Activated naive CD8-positive, alpha-beta T cell treated with anti-CD3 and anti-CD28 coated beads, Interleukin-2, amount 50 U/mL, for 24 hours (primary cell): ENCODE measurements at regions not wholly inside any gene's neighbourhood (a gene's known extent, or its start where the extent isn't known, plus 50 kb on each side); places are given as distances from the start of the nearest gene placed in this dataset.
"Not testable (repeated sequence)": the region's sequence is repeated elsewhere in the genome, so short reads cannot be mapped to it uniquely, and the experiment has no call there.

ENCODE experiments used
- ATAC-seq: fragments of 150-1000 bp; cut with Tn5 transposase; one replicate; pipeline ENCODE4 v1.10.0; 2021
- DNase-seq: peaks from one replicate; pipeline ENCODE4 v3.0.0; 2021
- H3K27ac Mint-ChIP-seq: one replicate; pipeline ENCODE4 v1.8.0; 2021; ENCODE audit warnings: mild to moderate bottlenecking, mixed read lengths
- H3K27me3 Mint-ChIP-seq: one replicate; pipeline ENCODE4 v1.8.0; 2021; ENCODE audit warnings: mixed read lengths
- H3K36me3 Mint-ChIP-seq: one replicate; pipeline ENCODE4 v1.8.0; 2021; ENCODE audit warnings: low read depth, mixed read lengths
- H3K4me1 Mint-ChIP-seq: one replicate; pipeline ENCODE4 v1.8.0; 2021; ENCODE audit warnings: mixed read lengths
- H3K4me3 Mint-ChIP-seq: one replicate; pipeline ENCODE4 v1.8.0; 2021; ENCODE audit warnings: mild to moderate bottlenecking, moderate library complexity, mixed read lengths
- H3K9me3 Mint-ChIP-seq: one replicate; pipeline ENCODE4 v1.8.0; 2021; ENCODE audit warnings: mixed read lengths

DNA sequence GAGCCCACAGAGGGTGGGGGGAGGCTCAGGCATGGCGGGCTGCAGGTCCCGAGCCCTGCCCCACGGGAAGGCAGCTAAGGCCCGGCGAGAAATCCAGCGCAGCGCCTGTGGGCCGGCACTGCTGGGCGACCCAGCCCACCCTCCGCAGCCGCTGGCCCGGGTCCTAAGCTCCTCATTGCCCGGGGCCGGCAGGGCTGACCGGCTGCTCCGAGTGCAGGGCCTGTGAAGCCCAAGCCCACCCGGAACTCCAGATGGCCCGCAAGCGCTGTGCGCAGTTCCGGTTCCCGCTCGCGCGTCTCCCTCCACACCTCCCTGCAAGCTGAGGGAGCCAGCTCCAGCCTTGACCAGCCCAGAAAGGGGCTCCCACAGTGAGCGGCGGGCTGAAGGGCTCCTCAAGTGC is 129.8 kb upstream of the CADM1 start:
- H3K27ac Mint-ChIP-seq, H3K4me3 Mint-ChIP-seq, H3K36me3 Mint-ChIP-seq, H3K27me3 Mint-ChIP-seq, ATAC-seq, H3K4me1 Mint-ChIP-seq, DNase-seq, H3K9me3 Mint-ChIP-seq: not testable (repeated sequence)

DNA sequence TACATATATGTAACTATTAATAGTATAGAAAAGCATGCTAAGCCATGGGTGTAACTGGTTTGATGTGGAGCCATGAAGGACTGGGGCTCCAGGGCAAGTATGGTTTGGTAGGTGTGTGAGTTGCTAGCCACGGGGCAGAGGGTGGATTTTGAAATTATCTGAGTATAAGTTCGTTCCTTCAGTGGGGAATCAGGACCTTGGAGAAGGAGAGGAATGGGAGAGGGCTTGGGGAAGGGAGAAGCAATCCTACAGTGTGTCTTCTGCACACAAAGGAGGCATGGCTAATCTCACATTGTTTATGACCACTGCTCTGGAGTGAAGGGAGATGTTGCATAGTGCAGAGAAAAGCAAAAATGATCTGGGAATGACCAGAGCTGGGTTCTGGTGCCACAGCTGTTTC is 127.8 kb upstream of the CADM1 start:
- no peaks in the 10 kb centered on the region for H3K36me3 Mint-ChIP-seq
- H3K27me3 Mint-ChIP-seq, result peaks cover 2% of the 10 kb centered on the region
- ATAC-seq (no peak), DNase-seq (no peak)
- no peaks in the 10 kb centered on the region for H3K9me3 Mint-ChIP-seq
- no peak overlapping the region for H3K27ac Mint-ChIP-seq
- no peak overlapping the region for H3K4me3 Mint-ChIP-seq
- no peaks in the 10 kb centered on the region for H3K4me1 Mint-ChIP-seq

GRCh38 chr11:115631609-115632008 is 127.4 kb upstream of the CADM1 start:
- Mint-ChIP-seq H3K27me3 (peaks cover 2% of the 10 kb centered on the region), H3K27ac (no peak overlapping the region), H3K9me3 (no peaks in the 10 kb centered on the region), H3K4me1 (no peaks in the 10 kb centered on the region), H3K4me3 (no peak overlapping the region), H3K36me3 (no peaks in the 10 kb centered on the region)
- ATAC-seq, result no peak
- DNase-seq, result no peak

DNA sequence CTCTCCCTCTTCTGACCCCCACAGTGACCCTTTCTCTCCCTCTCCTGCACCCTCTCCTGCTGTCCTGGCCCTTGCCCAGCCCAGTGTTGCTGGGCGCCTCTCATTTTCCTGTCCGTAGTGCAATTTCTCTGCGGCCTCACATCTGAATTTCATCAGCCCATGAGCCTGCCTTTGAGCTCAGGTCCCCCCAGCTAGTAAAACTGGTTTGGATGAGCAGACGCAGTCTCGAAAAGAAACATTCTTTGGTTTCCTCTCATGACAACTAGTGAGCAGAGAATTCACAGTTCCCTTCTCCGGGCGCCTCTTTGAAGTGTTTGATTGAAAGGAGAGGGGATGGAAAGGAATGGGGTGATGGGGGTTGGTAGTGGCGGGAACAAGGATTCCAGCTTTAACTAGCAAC is 126.0 kb upstream of the CADM1 start:
- ATAC-seq, result no peak
- no peak for DNase-seq
- Mint-ChIP-seq H3K36me3 (no peaks in the 10 kb centered on the region), H3K4me1 (no peaks in the 10 kb centered on the region), H3K27me3 (peaks cover 2% of the 10 kb centered on the region), H3K4me3 (no peak overlapping the region), H3K27ac (no peak overlapping the region), H3K9me3 (no peaks in the 10 kb centered on the region)

DNA sequence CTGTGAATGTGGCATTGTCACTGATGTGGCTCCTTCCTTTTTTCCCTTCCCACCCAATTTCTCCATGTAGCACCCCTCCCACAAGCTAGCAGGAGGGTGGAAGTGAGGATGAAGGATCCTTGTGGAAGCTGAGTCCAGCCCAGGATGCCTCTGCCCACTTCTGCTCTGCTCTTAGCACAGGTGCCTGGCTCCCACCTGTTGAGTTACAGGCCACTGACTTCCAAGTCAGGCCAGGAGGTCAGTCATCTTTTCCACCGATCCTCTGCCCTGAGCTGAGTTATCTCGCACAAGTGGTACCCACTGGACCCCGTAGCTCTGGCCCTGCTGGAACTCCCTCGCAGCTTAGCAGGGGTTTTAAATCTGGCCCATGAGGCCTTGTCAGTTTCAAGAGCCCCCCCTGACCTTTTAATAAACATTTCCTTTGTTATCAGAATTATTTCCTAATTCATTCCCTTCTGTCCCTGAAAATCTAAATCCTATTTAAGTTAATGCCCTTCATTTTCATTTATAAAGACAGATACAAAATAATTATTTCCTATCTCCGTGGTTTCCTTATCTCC is 125.3 kb upstream of the CADM1 start:
- DNase-seq (no peak), ATAC-seq (no peak)
- no peaks in the 10 kb centered on the region for H3K9me3 Mint-ChIP-seq
- no peaks in the 10 kb centered on the region for H3K36me3 Mint-ChIP-seq
- no peak overlapping the region for H3K27ac Mint-ChIP-seq
- H3K4me3 Mint-ChIP-seq, result no peak overlapping the region
- no peaks in the 10 kb centered on the region for H3K4me1 Mint-ChIP-seq
- H3K27me3 Mint-ChIP-seq, result peaks cover 2% of the 10 kb centered on the region

GRCh38 chr11:115627666-115628460 is 123.6 kb upstream of the CADM1 start:
- peaks cover 2% of the 10 kb centered on the region for H3K27me3 Mint-ChIP-seq
- no peaks in the 10 kb centered on the region for H3K9me3 Mint-ChIP-seq
- no peak overlapping the region for H3K4me3 Mint-ChIP-seq
- H3K27ac Mint-ChIP-seq, result no peak overlapping the region
- ATAC-seq, result no peak
- no peaks in the 10 kb centered on the region for H3K4me1 Mint-ChIP-seq
- no peak for DNase-seq
- H3K36me3 Mint-ChIP-seq, result no peaks in the 10 kb centered on the region

DNA sequence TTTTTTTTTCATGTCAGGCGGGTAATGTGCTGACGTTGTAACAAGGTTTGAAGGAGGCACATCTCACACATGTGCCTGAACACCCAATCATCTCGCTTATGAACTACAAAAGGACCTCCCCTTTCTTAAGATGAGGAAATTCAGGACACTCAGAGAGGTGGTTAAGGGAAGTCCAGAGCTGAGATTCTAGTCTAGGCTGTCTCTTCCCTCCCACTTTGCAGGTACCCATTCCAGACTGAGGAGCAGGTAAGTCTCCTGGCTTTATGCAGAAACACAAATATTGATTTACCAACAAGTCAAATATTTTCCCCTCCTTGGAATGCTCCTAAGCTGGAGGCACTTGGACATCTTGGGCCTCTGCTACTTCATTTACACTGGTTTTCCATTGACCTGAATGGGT is 122.9 kb upstream of the CADM1 start:
- Mint-ChIP-seq H3K9me3 (no peaks in the 10 kb centered on the region), H3K4me3 (no peak overlapping the region), H3K27me3 (peaks cover 2% of the 10 kb centered on the region), H3K4me1 (no peaks in the 10 kb centered on the region), H3K27ac (no peak overlapping the region), H3K36me3 (no peaks in the 10 kb centered on the region)
- DNase-seq (no peak), ATAC-seq (no peak)

DNA sequence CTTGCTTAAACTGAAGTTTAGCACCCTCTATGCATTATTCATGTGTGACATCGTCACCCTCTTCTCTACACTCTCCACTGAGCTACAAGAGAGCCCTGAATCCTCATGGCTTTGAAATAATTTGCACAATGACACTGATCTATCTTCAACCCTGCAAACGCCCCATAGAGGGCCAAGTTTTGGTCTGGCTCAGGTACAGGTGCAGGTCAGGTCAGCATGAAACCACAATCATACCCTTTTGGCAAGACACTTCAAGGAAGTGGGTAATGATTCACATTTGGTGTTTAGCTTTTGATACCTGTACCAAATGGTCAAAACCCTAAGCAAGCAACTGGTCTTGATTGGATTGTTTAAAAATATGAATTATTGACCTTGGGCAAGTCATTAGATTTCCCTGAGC is 122.2 kb upstream of the CADM1 start:
- DNase-seq (no peak), ATAC-seq (no peak)
- Mint-ChIP-seq H3K9me3 (no peaks in the 10 kb centered on the region), H3K36me3 (no peaks in the 10 kb centered on the region), H3K4me3 (no peak overlapping the region), H3K4me1 (no peaks in the 10 kb centered on the region), H3K27me3 (peaks cover 2% of the 10 kb centered on the region), H3K27ac (no peak overlapping the region)

DNA sequence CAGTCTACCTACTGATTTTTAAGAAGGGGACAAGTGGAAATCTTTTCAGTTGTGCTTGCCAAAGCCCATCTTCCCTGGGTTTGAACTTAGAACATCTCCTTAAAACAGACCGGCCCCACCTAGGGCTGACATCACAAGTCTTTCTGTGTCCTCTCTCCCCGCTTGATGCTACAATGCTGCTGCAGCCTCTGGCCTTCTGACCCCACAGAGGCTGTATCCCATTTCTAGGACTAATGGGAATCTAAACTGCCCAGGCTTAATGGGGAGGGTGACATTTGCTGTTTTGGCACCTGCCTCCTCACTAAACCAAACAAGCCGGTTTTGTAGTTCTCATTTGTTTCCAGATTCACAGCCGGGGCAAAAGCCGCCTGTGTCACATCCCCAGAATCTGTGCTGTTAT is 121.3 kb upstream of the CADM1 start:
- Mint-ChIP-seq H3K4me1 (no peaks in the 10 kb centered on the region), H3K4me3 (no peak overlapping the region), H3K27ac (no peak overlapping the region), H3K9me3 (no peaks in the 10 kb centered on the region), H3K27me3 (peaks cover 2% of the 10 kb centered on the region), H3K36me3 (no peaks in the 10 kb centered on the region)
- DNase-seq (no peak), ATAC-seq (no peak)

GRCh38 chr11:115624065-115624464 is 119.8 kb upstream of the CADM1 start:
- Mint-ChIP-seq H3K27me3 (peaks cover 2% of the 10 kb centered on the region), H3K36me3 (no peaks in the 10 kb centered on the region), H3K9me3 (no peaks in the 10 kb centered on the region), H3K4me1 (no peaks in the 10 kb centered on the region), H3K4me3 (no peak overlapping the region), H3K27ac (no peak overlapping the region)
- ATAC-seq (no peak), DNase-seq (no peak)

DNA sequence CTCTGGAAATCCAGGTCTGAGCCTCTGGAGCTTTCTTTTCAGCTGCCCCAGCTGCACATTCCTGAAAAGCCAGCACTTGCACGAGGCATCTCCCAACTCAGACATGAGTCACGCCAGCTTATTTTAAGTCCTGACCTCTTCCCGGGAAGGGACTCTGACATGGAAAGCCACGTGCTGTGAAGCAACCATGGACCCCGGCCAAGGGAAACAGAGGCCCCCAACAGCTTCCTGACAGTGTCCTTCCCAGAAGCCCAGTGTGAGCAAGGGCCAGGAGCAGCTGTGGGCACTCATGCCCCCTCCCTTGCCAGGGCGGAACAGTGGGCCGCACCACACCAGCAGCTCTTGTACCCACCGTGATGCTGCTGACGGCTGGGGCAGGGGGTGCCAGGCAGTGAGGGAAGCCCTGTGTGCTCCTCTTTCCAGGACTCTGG is 118.8 kb upstream of the CADM1 start:
- Mint-ChIP-seq H3K27me3 (no peaks in the 10 kb centered on the region), H3K4me1 (no peaks in the 10 kb centered on the region), H3K27ac (no peak overlapping the region), H3K9me3 (no peaks in the 10 kb centered on the region), H3K4me3 (no peak overlapping the region), H3K36me3 (no peaks in the 10 kb centered on the region)
- no peak for DNase-seq
- no peak for ATAC-seq

DNA sequence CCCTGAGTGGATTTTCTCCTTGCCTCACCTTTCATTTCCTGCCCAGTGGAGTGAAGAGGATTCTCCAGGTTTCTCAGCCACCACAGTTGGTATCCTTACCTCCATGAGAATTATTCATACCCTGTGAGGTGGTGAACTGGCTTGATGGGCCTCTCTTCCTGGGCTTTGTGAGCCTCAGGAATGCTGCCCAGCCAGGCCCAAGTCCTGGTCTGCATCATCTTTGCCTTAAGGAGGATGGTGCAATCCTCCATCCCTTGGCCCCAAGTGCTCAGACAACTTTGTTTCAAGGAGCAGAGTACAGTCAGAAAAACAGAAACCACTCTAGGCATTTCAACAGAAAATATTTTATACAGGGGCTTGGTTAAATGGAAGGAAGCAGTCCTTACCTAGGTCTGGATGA is 114.2 kb upstream of the CADM1 start:
- H3K9me3 Mint-ChIP-seq, result no peaks in the 10 kb centered on the region
- no peaks in the 10 kb centered on the region for H3K4me1 Mint-ChIP-seq
- no peak for DNase-seq
- H3K36me3 Mint-ChIP-seq, result no peaks in the 10 kb centered on the region
- no peak overlapping the region for H3K4me3 Mint-ChIP-seq
- no peak for ATAC-seq
- H3K27ac Mint-ChIP-seq, result no peak overlapping the region
- H3K27me3 Mint-ChIP-seq, result no peaks in the 10 kb centered on the region

DNA sequence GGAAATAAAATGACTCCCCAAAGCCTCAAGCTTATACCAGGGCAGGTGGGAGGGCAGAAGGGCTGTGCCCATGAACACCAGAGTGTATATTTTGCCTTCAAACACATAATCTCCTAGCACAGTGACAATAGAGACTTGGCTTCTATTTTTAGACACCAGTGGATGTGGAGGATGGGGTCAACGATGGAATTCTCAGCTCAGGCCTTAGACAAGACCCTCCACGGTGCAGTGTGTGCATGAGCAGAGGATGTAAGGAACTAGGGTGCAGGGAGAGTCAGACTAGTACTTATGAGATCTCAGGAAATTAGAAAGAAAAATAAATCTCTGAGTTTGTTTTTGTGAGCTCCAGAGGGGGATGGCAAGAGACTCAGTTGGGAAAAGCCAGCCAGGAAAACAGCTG is 113.6 kb upstream of the CADM1 start:
- Mint-ChIP-seq H3K9me3 (no peaks in the 10 kb centered on the region), H3K36me3 (no peaks in the 10 kb centered on the region), H3K27ac (no peak overlapping the region), H3K27me3 (no peaks in the 10 kb centered on the region), H3K4me1 (no peaks in the 10 kb centered on the region), H3K4me3 (no peak overlapping the region)
- no peak for ATAC-seq
- DNase-seq, result no peak

DNA sequence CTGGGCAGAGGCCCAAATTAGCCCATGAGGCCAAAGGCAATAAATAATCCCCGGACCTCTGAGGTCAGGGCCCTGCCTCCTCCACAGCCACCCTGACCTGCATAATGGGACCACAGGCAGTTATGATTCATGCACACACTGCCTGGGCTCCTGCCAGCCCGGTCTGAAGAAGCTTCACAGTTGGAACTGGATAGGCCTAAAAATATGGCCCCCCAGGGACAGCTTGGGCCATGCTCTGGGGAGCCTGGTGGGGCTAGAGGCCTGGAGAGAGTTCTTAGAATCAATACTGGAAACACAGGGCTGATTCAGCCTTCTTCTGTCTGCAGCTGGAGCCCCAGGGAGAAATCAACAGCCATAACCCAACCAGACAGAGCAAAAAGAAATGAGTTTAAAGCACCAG is 112.8 kb upstream of the CADM1 start:
- no peak for ATAC-seq
- Mint-ChIP-seq H3K4me3 (no peak overlapping the region), H3K9me3 (no peaks in the 10 kb centered on the region), H3K27me3 (no peaks in the 10 kb centered on the region), H3K36me3 (no peaks in the 10 kb centered on the region), H3K27ac (no peak overlapping the region), H3K4me1 (no peaks in the 10 kb centered on the region)
- DNase-seq, result no peak

GRCh38 chr11:115613986-115614632 is 109.9 kb upstream of the CADM1 start:
- Mint-ChIP-seq H3K27ac (no peak overlapping the region), H3K9me3 (peaks cover 3% of the 10 kb centered on the region), H3K27me3 (peaks cover 1% of the 10 kb centered on the region), H3K36me3 (no peaks in the 10 kb centered on the region), H3K4me3 (no peak overlapping the region), H3K4me1 (no peaks in the 10 kb centered on the region)
- no peak for ATAC-seq
- no peak for DNase-seq
